Neural progenitor cell (in vitro differentiated cells): ENCODE measurements at regions not wholly inside any gene's neighbourhood (a gene's known extent, or its start where the extent isn't known, plus 50 kb on each side); places are given as distances from the start of the nearest gene placed in this dataset.

Source experiments
- DNase-seq: peaks from one replicate; pipeline ENCODE4 v3.0.0-alpha.2; 2016; ENCODE audit warnings: low spot score
- H2AFZ ChIP-seq: fragments of 200-600 bp; sonication (generic); replicated peaks from 2 replicates; pipeline ENCODE4 v1.6.1; 2016; ENCODE audit warnings: antibody characterized with exemption
- H3F3A ChIP-seq: fragments of 200-600 bp; sonication (generic); 2 replicates; pipeline ENCODE4 v1.6.1; 2016; ENCODE audit warnings: antibody characterized with exemption, low read depth
- H3K27ac ChIP-seq: fragments of 200-600 bp; sonication (generic); 2 replicates; pipeline ENCODE4 v1.5.1; 2016; ENCODE audit warnings: mild to moderate bottlenecking
- H3K27me3 ChIP-seq: fragments of 200-600 bp; sonication (generic); 2 replicates; pipeline ENCODE4 v1.6.1; 2016; ENCODE audit warnings: mild to moderate bottlenecking, moderate library complexity
- H3K36me3 ChIP-seq: fragments of 200-600 bp; sonication (generic); 2 replicates; pipeline ENCODE4 v1.5.1; 2016
- H3K4me1 ChIP-seq: fragments of 200-600 bp; sonication (generic); 2 replicates; pipeline ENCODE4 v1.6.1; 2016; ENCODE audit warnings: mixed run types
- H3K4me2 ChIP-seq: fragments of 200-600 bp; sonication (generic); 2 replicates; pipeline ENCODE4 v1.6.1; 2016
- H3K4me3 ChIP-seq: fragments of 200-600 bp; sonication (generic); 2 replicates; pipeline ENCODE4 v1.5.1; 2016
- H3K79me2 ChIP-seq: fragments of 200-600 bp; sonication (generic); 2 replicates; pipeline ENCODE4 v1.6.1; 2016; ENCODE audit warnings: low read depth
- H3K9ac ChIP-seq: fragments of 200-600 bp; sonication (generic); 2 replicates; pipeline ENCODE4 v1.6.1; 2016
- H3K9me3 ChIP-seq: fragments of 200-600 bp; sonication (generic); 2 replicates; pipeline ENCODE4 v1.5.1; 2016; ENCODE audit warnings: low read depth
- H4K20me1 ChIP-seq: fragments of 200-600 bp; sonication (generic); 2 replicates; pipeline ENCODE4 v1.6.1; 2016; ENCODE audit warnings: low read depth
- H3K27ac Mint-ChIP-seq: 3 replicates; pipeline ENCODE4 v1.8.0; 2021; ENCODE audit warnings: mixed read lengths
- H3K27me3 Mint-ChIP-seq: 2 replicates; pipeline ENCODE4 v1.8.0; 2022; ENCODE audit warnings: low read depth, mild to moderate bottlenecking, inconsistent platforms, moderate library complexity, mixed read lengths; ENCODE audit not compliant: insufficient read depth
- H3K36me3 Mint-ChIP-seq: 3 replicates; pipeline ENCODE4 v1.8.0; 2021; ENCODE audit warnings: mixed read lengths
- H3K4me1 Mint-ChIP-seq: 3 replicates; pipeline ENCODE4 v1.8.0; 2021; ENCODE audit warnings: mixed read lengths
- H3K4me3 Mint-ChIP-seq: 3 replicates; pipeline ENCODE4 v1.8.0; 2021; ENCODE audit warnings: mild to moderate bottlenecking, moderate library complexity, mixed read lengths
- H3K9me3 Mint-ChIP-seq: 3 replicates; pipeline ENCODE4 v1.8.0; 2020; ENCODE audit warnings: mixed read lengths
- CTCF ChIP-seq: fragments of 200-600 bp; sonication (generic); IDR thresholded peaks from 2 replicates; pipeline ENCODE4 v1.5.1; 2017; ENCODE audit warnings: antibody characterized with exemption, mild to moderate bottlenecking
- EZH2 ChIP-seq: fragments of 200-600 bp; sonication (generic); IDR thresholded peaks from 2 replicates; pipeline ENCODE4 v1.6.1; 2017; ENCODE audit warnings: antibody characterized with exemption, mild to moderate bottlenecking, moderate library complexity
- EZH2phosphoT487 ChIP-seq: fragments of 200-600 bp; sonication (generic); IDR thresholded peaks from 2 replicates; pipeline ENCODE4 v1.6.1; 2017; ENCODE audit warnings: antibody characterized with exemption

- Mint-ChIP-seq H3K27ac (no peak overlapping the region), H3K4me3 (no peak overlapping the region), H3K4me1 (peaks cover 13% of the 10 kb centered on the region), H3K27me3 (no peaks in the 10 kb centered on the region), H3K36me3 (no peaks in the 10 kb centered on the region), H3K9me3 (no peaks in the 10 kb centered on the region)
- no peaks in the 10 kb centered on the region for H3K9me3 ChIP-seq
- H3K79me2 ChIP-seq: no peaks in the 10 kb centered on the region
- H2AFZ ChIP-seq: no peak overlapping the region
- H3K27me3 ChIP-seq: no peaks in the 10 kb centered on the region
- no peaks in the 10 kb centered on the region for H3K36me3 ChIP-seq
- TF ChIP-seq EZH2phosphoT487: no peak
- TF ChIP-seq CTCF: no peak
- TF ChIP-seq EZH2: no peak
- H4K20me1 ChIP-seq: no peaks in the 10 kb centered on the region
- peaks cover 3% of the 10 kb centered on the region for H3K4me1 ChIP-seq
- no peak overlapping the region for H3K4me3 ChIP-seq
- no peaks in the 10 kb centered on the region for H3F3A ChIP-seq
- H3K4me2 ChIP-seq: no peak overlapping the region
- H3K27ac ChIP-seq: no peak overlapping the region
- no peak overlapping the region for H3K9ac ChIP-seq
- no peak for DNase-seq
Observed at GRCh38 chr17:13753771-13754170, 152.0 kb upstream of the HS3ST3A1 start.

- Mint-ChIP-seq H3K4me1 (peaks cover 7% of the 10 kb centered on the region), H3K27ac (no peak overlapping the region), H3K27me3 (peaks cover 2% of the 10 kb centered on the region), H3K4me3 (no peak overlapping the region), H3K36me3 (no peaks in the 10 kb centered on the region), H3K9me3 (no peaks in the 10 kb centered on the region)
- no peaks in the 10 kb centered on the region for H3K9me3 ChIP-seq
- no peaks in the 10 kb centered on the region for H3K27me3 ChIP-seq
- H3K27ac ChIP-seq: no peak overlapping the region
- H3K4me1 ChIP-seq: peaks cover 1% of the 10 kb centered on the region
- no peaks in the 10 kb centered on the region for H3K79me2 ChIP-seq
- no peaks in the 10 kb centered on the region for H4K20me1 ChIP-seq
- no peak overlapping the region for H3K4me3 ChIP-seq
- H3K4me2 ChIP-seq: no peak overlapping the region
- H3F3A ChIP-seq: no peaks in the 10 kb centered on the region
- no peak overlapping the region for H3K9ac ChIP-seq
- TF ChIP-seq EZH2phosphoT487 (no peak), EZH2 (no peak), CTCF (no peak)
- H3K36me3 ChIP-seq: no peaks in the 10 kb centered on the region
- H2AFZ ChIP-seq: no peak overlapping the region
- DNase-seq: no peak
Observed at GRCh38 chr17:13755851-13756250, 154.1 kb upstream of the HS3ST3A1 start.

- Histone ChIP-seq H3K79me2 (no peaks in the 10 kb centered on the region), H3K9me3 (no peaks in the 10 kb centered on the region), H4K20me1 (no peaks in the 10 kb centered on the region), H3K4me1 (no peaks in the 10 kb centered on the region), H3K9ac (no peak overlapping the region), H3K27me3 (no peaks in the 10 kb centered on the region), H3K27ac (no peak overlapping the region), H2AFZ (no peak overlapping the region), H3K4me3 (no peak overlapping the region), H3K4me2 (no peak overlapping the region), H3K36me3 (no peaks in the 10 kb centered on the region), H3F3A (no peaks in the 10 kb centered on the region)
- Mint-ChIP-seq H3K4me3 (no peak overlapping the region), H3K36me3 (no peaks in the 10 kb centered on the region), H3K4me1 (no peaks in the 10 kb centered on the region), H3K27me3 (peaks cover 2% of the 10 kb centered on the region), H3K27ac (no peak overlapping the region), H3K9me3 (no peaks in the 10 kb centered on the region)
- no peak for TF ChIP-seq EZH2
- no peak for TF ChIP-seq CTCF
- no peak for TF ChIP-seq EZH2phosphoT487
- no peak for DNase-seq
Observed at GRCh38 chr17:13756763-13757162, 155.0 kb upstream of the HS3ST3A1 start.

GRCh38 chr17:13757871-13758270 is 156.1 kb upstream of the HS3ST3A1 start:
- no peaks in the 10 kb centered on the region for H3K36me3 ChIP-seq
- TF ChIP-seq CTCF (no peak), EZH2 (no peak), EZH2phosphoT487 (no peak)
- Mint-ChIP-seq H3K27me3 (peaks cover 2% of the 10 kb centered on the region), H3K27ac (no peak overlapping the region), H3K4me1 (no peaks in the 10 kb centered on the region), H3K4me3 (no peak overlapping the region), H3K9me3 (no peaks in the 10 kb centered on the region), H3K36me3 (no peaks in the 10 kb centered on the region)
- H3K27ac ChIP-seq: no peak overlapping the region
- no peak overlapping the region for H3K4me3 ChIP-seq
- H3K4me2 ChIP-seq: no peak overlapping the region
- no peaks in the 10 kb centered on the region for H3F3A ChIP-seq
- no peaks in the 10 kb centered on the region for H3K4me1 ChIP-seq
- no peak for DNase-seq
- H3K9me3 ChIP-seq: no peaks in the 10 kb centered on the region
- no peaks in the 10 kb centered on the region for H3K27me3 ChIP-seq
- H3K9ac ChIP-seq: no peak overlapping the region
- H4K20me1 ChIP-seq: no peaks in the 10 kb centered on the region
- H2AFZ ChIP-seq: no peak overlapping the region
- H3K79me2 ChIP-seq: no peaks in the 10 kb centered on the region
